CD4-positive, alpha-beta T cell (primary cell): ENCODE measurements at regions not wholly inside any gene's neighbourhood (a gene's known extent, or its start where the extent isn't known, plus 50 kb on each side); places are given as distances from the start of the nearest gene placed in this dataset.

ENCODE experiments used
- ATAC-seq: fragments of 200-7000 bp; cut with Tn5 transposase; one replicate; pipeline ENCODE4 v1.10.0; 2022; ENCODE audit warnings: mild to moderate bottlenecking; ENCODE audit not compliant: poor library complexity
- CTCF ChIA-PET: fragments of 350-600 bp; sonication (Branson Sonifier 250); formaldehyde crosslinking; loops from one replicate; lab custom pipeline; 2021; ENCODE audit warnings: antibody characterized with exemption, inconsistent platforms; lab: Charles Lee
- POLR2A ChIA-PET: fragments of 350-600 bp; sonication (Branson Sonifier 250); formaldehyde crosslinking; loops from one replicate; lab custom pipeline; 2021; ENCODE audit warnings: antibody characterized with exemption, inconsistent platforms; lab: Charles Lee
- DNase-seq, 14 experiments: peaks; one replicate each; pipeline ENCODE4 v3.0.0-alpha.2; 2013 to 2020; ENCODE audit warnings: mixed read lengths in 2 of 14
- H3K27ac ChIP-seq, 2 donors: one replicate each; pipeline versions ENCODE4 v1.5.1 to v1.7.0; 2013; ENCODE audit warnings: low read length in 2 of 2, low read depth in 1 of 2, mild to moderate bottlenecking in 1 of 2
- H3K27me3 ChIP-seq, 2 experiments: 1 replicate in 1 of 2; 2 replicates in 1 of 2; pipeline versions ENCODE4 v1.6.1 to v1.7.0; 2013; ENCODE audit warnings: low read length in 2 of 2, control low read depth in 1 of 2, mild to moderate bottlenecking in 1 of 2, moderate library complexity in 1 of 2; ENCODE audit not compliant: insufficient read depth in 2 of 2, control insufficient read depth in 1 of 2
- H3K36me3 ChIP-seq: one replicate; pipeline ENCODE4 v1.6.1; 2013; ENCODE audit warnings: low read length, control low read depth; ENCODE audit not compliant: insufficient read depth
- H3K4me1 ChIP-seq: one replicate; pipeline ENCODE4 v1.6.1; 2013; ENCODE audit warnings: low read length, control low read depth; ENCODE audit not compliant: insufficient read depth
- H3K4me3 ChIP-seq: one replicate; pipeline ENCODE4 v1.5.1; 2013; ENCODE audit warnings: mild to moderate bottlenecking, low read length, moderate library complexity
- H3K9me3 ChIP-seq, 2 experiments: 1 replicate in 1 of 2; 2 replicates in 1 of 2; pipeline versions ENCODE4 v1.6.1 to v1.7.0; 2013; ENCODE audit warnings: low read length in 2 of 2, mild to moderate bottlenecking in 2 of 2, control low read depth in 1 of 2, moderate library complexity in 1 of 2; ENCODE audit not compliant: control insufficient read depth in 1 of 2, insufficient read depth in 1 of 2
- H3K27ac Mint-ChIP-seq: one replicate; pipeline ENCODE4 v1.8.0; 2020; ENCODE audit warnings: mixed read lengths
- H3K27me3 Mint-ChIP-seq: one replicate; pipeline ENCODE4 v1.8.0; 2021; ENCODE audit warnings: mixed read lengths
- H3K36me3 Mint-ChIP-seq: one replicate; pipeline ENCODE4 v1.8.0; 2021; ENCODE audit warnings: low read depth, mixed read lengths
- H3K4me1 Mint-ChIP-seq: one replicate; pipeline ENCODE4 v1.8.0; 2021; ENCODE audit warnings: low read depth, mixed read lengths
- H3K4me3 Mint-ChIP-seq: one replicate; pipeline ENCODE4 v1.8.0; 2020; ENCODE audit warnings: mild to moderate bottlenecking, mixed read lengths
- H3K9me3 Mint-ChIP-seq: one replicate; pipeline ENCODE4 v1.8.0; 2020; ENCODE audit warnings: mixed read lengths
- intact Hi-C, 2 experiments: fragments of 100-400 bp; cut with DNase I in 1 of 2; cut with micrococcal nuclease in 1 of 2; formaldehyde crosslinking; loops; one replicate each; pipeline versions ENCODE4 v1.15.1 to v1.9.0; 2023 to 2025; cut with DNase I, micrococcal nuclease
- TF ChIP-seq, protein P1 (sequence below): fragments of 200-600 bp; IDR thresholded peaks from one replicate; pipeline ENCODE4 v1.8.0; 2022; ENCODE audit warnings: antibody characterized with exemption, mild to moderate bottlenecking

DNA sequence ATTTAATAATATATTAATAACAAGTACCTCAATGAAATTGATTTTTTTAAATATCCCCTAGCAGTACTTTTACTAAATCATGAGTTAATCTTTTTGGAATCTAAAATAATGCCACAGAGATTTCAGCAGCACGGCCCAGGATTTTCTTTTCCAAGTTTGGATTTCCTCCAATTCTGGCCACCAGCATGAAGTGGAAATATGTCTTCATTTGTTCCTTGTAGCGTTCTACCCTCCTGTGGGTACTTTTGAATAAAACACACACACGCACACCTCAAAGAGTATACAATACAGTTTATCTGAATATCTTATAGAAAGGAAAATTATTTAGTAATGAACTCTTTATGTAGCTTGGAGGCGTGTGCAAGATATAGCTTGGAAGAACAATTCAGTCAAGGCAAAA lies 125.1 kb upstream of the STT3B start:
- ChIA-PET POLR2A (no interaction called here), CTCF (interaction anchor here (0.6 kb wide), 1 partner anchor 1228 kb away, joined by 4 read pairs; no protein-coding TSS in a partner anchor)
- no peaks in the 10 kb centered on the region for H3K27me3 ChIP-seq
- Mint-ChIP-seq H3K4me3 (no peak overlapping the region), H3K36me3 (no peaks in the 10 kb centered on the region), H3K9me3 (no peaks in the 10 kb centered on the region), H3K4me1 (peaks cover 12% of the 10 kb centered on the region), H3K27ac (no peak overlapping the region), H3K27me3 (no peaks in the 10 kb centered on the region)
- no peaks in the 10 kb centered on the region for H3K4me1 ChIP-seq
- TF ChIP-seq, protein P1, sequence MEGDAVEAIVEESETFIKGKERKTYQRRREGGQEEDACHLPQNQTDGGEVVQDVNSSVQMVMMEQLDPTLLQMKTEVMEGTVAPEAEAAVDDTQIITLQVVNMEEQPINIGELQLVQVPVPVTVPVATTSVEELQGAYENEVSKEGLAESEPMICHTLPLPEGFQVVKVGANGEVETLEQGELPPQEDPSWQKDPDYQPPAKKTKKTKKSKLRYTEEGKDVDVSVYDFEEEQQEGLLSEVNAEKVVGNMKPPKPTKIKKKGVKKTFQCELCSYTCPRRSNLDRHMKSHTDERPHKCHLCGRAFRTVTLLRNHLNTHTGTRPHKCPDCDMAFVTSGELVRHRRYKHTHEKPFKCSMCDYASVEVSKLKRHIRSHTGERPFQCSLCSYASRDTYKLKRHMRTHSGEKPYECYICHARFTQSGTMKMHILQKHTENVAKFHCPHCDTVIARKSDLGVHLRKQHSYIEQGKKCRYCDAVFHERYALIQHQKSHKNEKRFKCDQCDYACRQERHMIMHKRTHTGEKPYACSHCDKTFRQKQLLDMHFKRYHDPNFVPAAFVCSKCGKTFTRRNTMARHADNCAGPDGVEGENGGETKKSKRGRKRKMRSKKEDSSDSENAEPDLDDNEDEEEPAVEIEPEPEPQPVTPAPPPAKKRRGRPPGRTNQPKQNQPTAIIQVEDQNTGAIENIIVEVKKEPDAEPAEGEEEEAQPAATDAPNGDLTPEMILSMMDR = no peak
- no peaks in the 10 kb centered on the region for H3K9me3 ChIP-seq
- DNase-seq (no peak), ATAC-seq (no peak)
- H3K27ac ChIP-seq = no peak overlapping the region
- intact Hi-C loops = no loop called here
- no peaks in the 10 kb centered on the region for H3K36me3 ChIP-seq
- H3K4me3 ChIP-seq = no peak overlapping the region

DNA sequence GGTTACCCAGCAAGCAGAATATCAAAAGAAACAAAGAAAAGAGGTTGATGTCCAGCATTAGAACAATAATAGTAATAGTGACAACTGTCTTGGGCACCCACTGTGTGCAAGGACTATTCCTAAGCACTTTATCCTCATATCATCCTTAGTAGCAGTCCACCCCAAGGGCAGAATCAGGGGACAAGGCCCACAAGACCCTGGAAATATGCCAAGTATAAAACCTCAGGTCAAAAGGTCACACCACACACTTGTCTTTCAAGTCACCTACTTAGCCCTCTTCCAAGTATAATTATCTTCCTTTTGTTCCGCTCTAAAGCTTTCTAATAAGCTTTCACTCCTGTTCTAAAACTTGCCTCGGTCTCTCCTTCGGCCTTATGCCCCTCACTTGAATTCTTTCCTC lies 124.0 kb upstream of the STT3B start:
- intact Hi-C loops = no loop called here
- POLR2A ChIA-PET = no interaction called here

DNA sequence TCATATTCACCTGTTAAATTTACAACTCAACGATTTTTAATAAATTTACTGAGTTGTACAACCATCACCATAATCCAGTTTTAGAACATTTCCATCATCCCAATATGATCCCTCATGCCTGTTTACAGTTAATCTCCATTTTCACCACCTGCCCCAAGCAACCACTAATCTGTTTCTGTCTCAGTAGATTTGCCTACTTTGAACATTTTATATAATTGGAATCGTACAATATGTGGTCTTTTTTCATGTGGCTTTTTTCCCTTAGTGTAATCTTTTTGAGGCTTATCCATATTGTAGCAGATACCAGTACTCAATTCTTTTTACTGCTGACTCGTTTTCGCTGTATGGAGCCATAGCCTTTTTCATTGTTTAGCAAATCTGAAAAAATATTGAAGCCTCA lies 123.3 kb upstream of the STT3B start:
- H3K27ac Mint-ChIP-seq = no peak overlapping the region
- Histone ChIP-seq H3K27ac (no peak overlapping the region), H3K9me3 (no peaks in the 10 kb centered on the region), H3K27me3 (no peaks in the 10 kb centered on the region), H3K4me3 (no peak overlapping the region), H3K4me1 (no peaks in the 10 kb centered on the region), H3K36me3 (no peaks in the 10 kb centered on the region)
- CTCF ChIA-PET = no interaction called here
- H3K4me1 Mint-ChIP-seq = peaks cover 12% of the 10 kb centered on the region
- TF ChIP-seq, protein P1 = no peak
- POLR2A ChIA-PET = no interaction called here
- no peaks in the 10 kb centered on the region for H3K27me3 Mint-ChIP-seq
- no peak for ATAC-seq
- no peak overlapping the region for H3K4me3 Mint-ChIP-seq
- intact Hi-C loops = no loop called here
- no peak for DNase-seq
- H3K9me3 Mint-ChIP-seq = no peaks in the 10 kb centered on the region
- no peaks in the 10 kb centered on the region for H3K36me3 Mint-ChIP-seq

More for the DNA sequence above, 124.0 kb upstream of the STT3B start:
- H3K9me3 Mint-ChIP-seq = no peaks in the 10 kb centered on the region
- Histone ChIP-seq H3K4me3 (no peak overlapping the region), H3K27ac (no peak overlapping the region), H3K27me3 (no peaks in the 10 kb centered on the region), H3K36me3 (no peaks in the 10 kb centered on the region), H3K9me3 (no peaks in the 10 kb centered on the region), H3K4me1 (no peaks in the 10 kb centered on the region)
- H3K4me1 Mint-ChIP-seq = peaks cover 12% of the 10 kb centered on the region
- CTCF ChIA-PET = no interaction called here
- no peak overlapping the region for H3K4me3 Mint-ChIP-seq
- H3K27me3 Mint-ChIP-seq = no peaks in the 10 kb centered on the region
- DNase-seq (no peak), ATAC-seq (no peak)
- TF ChIP-seq, protein P1 = no peak
- no peak overlapping the region for H3K27ac Mint-ChIP-seq
- H3K36me3 Mint-ChIP-seq = no peaks in the 10 kb centered on the region
